Memory B cell (primary cell): ENCODE measurements at regions not wholly inside any gene's neighbourhood (a gene's known extent, or its start where the extent isn't known, plus 50 kb on each side); places are given as distances from the start of the nearest gene placed in this dataset.
"Not testable (repeated sequence)": the region's sequence is repeated elsewhere in the genome, so short reads cannot be mapped to it uniquely, and the experiment has no call there.

Experiments
- ATAC-seq: fragments of 150-1000 bp; cut with Tn5 transposase; 2 replicates; pipeline ENCODE4 v1.10.0; 2021; ENCODE audit warnings: low read depth, mild to moderate bottlenecking, moderate library complexity
- DNase-seq, 2 donors: peaks; one replicate each; pipeline ENCODE4 v3.0.0; 2022; ENCODE audit warnings: low spot score in 2 of 2
- H3K27ac Mint-ChIP-seq: one replicate; pipeline ENCODE4 v1.8.0; 2022; ENCODE audit warnings: mild to moderate bottlenecking, moderate library complexity, mixed read lengths
- H3K27me3 Mint-ChIP-seq: one replicate; pipeline ENCODE4 v1.8.0; 2022; ENCODE audit warnings: mixed read lengths
- H3K36me3 Mint-ChIP-seq: one replicate; pipeline ENCODE4 v1.8.0; 2022; ENCODE audit warnings: mild to moderate bottlenecking, mixed read lengths
- H3K4me1 Mint-ChIP-seq: one replicate; pipeline ENCODE4 v1.8.0; 2022; ENCODE audit warnings: mixed read lengths
- H3K4me3 Mint-ChIP-seq: one replicate; pipeline ENCODE4 v1.8.0; 2022; ENCODE audit warnings: mild to moderate bottlenecking, moderate library complexity, mixed read lengths
- H3K9me3 Mint-ChIP-seq: one replicate; pipeline ENCODE4 v1.8.0; 2022; ENCODE audit warnings: mixed read lengths

DNA sequence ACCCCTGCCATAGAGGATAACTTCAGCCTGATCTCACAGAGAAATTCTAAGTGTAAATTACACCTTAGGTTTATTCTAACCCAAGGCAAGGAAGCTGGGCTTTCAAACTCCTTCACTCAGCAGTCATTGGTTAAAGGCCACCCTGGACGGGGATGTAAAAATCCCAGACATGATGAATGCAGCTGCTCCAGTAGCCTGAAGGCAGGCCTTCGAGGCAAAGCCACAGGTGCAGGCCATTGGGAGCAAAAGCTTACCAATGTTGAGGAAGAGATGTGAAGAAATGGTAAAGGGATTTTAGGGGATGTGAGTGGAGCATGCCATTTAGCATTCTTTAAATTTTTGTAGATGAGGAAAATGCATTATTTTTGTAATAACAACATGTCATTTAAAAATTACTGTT, 514.4 kb downstream of the XYLT1 start:
- no peaks in the 10 kb centered on the region for H3K4me1 Mint-ChIP-seq
- H3K27me3 Mint-ChIP-seq, result peaks cover 6% of the 10 kb centered on the region
- ATAC-seq, result no peak

DNA sequence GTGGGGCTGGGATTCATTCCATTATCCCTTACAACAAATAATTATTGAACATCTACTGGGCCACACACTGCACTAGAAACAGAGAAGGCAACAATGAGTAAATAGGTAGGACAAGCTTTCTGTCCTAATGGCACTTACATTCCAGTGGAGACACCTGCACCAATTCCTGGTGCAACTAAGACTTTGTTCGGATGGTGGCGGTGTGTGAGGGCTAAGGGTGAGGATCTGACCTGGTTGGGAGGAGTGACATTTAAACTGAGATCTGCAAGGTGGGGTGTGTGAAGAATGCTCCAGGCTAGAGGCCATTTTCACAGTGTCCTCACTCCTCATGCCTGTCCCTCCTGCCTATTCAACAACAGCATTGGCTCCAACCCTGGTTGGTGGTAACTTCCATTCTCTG, 510.0 kb downstream of the XYLT1 start:
- ATAC-seq, result no peak
- Mint-ChIP-seq H3K27ac (no peak overlapping the region), H3K4me1 (no peaks in the 10 kb centered on the region), H3K27me3 (peaks cover 11% of the 10 kb centered on the region), H3K36me3 (peaks cover 3% of the 10 kb centered on the region), H3K9me3 (peaks cover 4% of the 10 kb centered on the region), H3K4me3 (no peak overlapping the region)
- no peak for DNase-seq

More for the DNA sequence above, 514.4 kb downstream of the XYLT1 start:
- H3K9me3 Mint-ChIP-seq, result no peaks in the 10 kb centered on the region
- H3K4me3 Mint-ChIP-seq, result no peak overlapping the region
- DNase-seq, result no peak
- H3K36me3 Mint-ChIP-seq, result no peaks in the 10 kb centered on the region
- no peak overlapping the region for H3K27ac Mint-ChIP-seq

DNA sequence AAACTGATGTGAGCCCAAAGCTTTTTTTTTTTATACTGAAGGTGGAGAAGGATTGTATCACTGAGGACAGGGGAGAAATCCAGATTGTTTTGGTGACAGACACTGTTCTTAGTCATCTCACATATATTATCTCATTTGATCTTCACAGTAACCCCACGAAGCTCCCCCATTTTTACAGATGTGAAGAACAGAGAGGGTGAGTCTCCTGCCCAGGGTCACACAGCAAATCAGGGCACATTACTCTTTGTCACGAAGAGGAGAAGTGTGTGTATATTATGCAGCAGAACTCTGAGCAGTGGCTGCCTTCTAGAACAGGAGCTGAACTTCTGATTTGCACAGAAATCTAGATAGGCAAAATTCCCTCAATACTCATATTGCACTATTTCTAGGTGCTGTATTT, 504.3 kb downstream of the XYLT1 start:
- no peak for DNase-seq
- no peaks in the 10 kb centered on the region for H3K4me1 Mint-ChIP-seq
- peaks cover 5% of the 10 kb centered on the region for H3K9me3 Mint-ChIP-seq
- ATAC-seq, result no peak
- peaks cover 3% of the 10 kb centered on the region for H3K36me3 Mint-ChIP-seq
- no peak overlapping the region for H3K27ac Mint-ChIP-seq
- peaks cover 8% of the 10 kb centered on the region for H3K27me3 Mint-ChIP-seq
- no peak overlapping the region for H3K4me3 Mint-ChIP-seq

DNA sequence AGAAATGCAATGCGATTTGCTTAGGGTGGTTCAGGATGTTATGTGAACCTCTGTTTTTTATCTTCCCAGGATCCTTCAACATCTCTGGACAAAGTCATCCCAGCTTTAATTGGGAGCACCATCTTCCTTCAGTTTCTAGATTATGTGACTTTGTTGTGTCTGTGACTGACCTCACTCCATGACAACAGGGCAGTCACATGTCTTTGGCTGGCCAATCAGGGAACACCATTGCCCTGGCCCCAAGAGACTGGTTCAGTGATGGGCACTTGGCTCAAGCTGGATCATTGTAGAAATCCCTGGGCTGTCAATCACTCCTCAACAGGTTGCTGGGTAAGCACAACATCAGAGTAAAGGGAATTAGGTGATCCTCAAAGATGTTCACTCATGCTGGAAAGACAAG, 499.7 kb downstream of the XYLT1 start:
- H3K4me3 Mint-ChIP-seq, result no peak overlapping the region
- H3K9me3 Mint-ChIP-seq, result peaks cover 1% of the 10 kb centered on the region

DNA sequence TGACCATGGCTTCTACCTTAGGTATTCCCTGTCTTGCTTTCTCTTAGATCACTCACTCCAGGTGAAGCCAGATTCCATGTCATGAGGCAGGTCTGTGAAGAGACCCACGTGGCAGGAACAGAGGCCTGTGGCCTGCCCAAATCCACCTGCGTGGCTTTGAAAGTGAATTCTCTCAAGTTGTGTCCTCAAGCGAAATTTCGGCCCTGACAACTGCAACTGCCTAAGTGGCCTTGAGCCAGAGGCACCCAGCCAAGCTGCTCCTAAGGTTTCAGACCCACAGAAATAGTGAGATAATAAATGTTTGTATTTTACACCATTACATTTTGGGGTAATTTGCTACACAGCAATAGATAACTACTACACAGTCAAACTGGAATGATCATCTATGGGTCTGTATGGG, 497.9 kb downstream of the XYLT1 start:
- ATAC-seq (no peak), DNase-seq (no peak)
- peaks cover 1% of the 10 kb centered on the region for H3K9me3 Mint-ChIP-seq
- H3K4me3 Mint-ChIP-seq, result no peak overlapping the region
- H3K4me1 Mint-ChIP-seq, result no peaks in the 10 kb centered on the region
- H3K27me3 Mint-ChIP-seq, result no peaks in the 10 kb centered on the region
- H3K36me3 Mint-ChIP-seq, result no peaks in the 10 kb centered on the region
- H3K27ac Mint-ChIP-seq, result no peak overlapping the region

More for the DNA sequence above, 499.7 kb downstream of the XYLT1 start:
- DNase-seq (no peak), ATAC-seq (no peak)
- H3K27ac Mint-ChIP-seq, result no peak overlapping the region
- no peaks in the 10 kb centered on the region for H3K4me1 Mint-ChIP-seq
- peaks cover 2% of the 10 kb centered on the region for H3K27me3 Mint-ChIP-seq
- H3K36me3 Mint-ChIP-seq, result no peaks in the 10 kb centered on the region

DNA sequence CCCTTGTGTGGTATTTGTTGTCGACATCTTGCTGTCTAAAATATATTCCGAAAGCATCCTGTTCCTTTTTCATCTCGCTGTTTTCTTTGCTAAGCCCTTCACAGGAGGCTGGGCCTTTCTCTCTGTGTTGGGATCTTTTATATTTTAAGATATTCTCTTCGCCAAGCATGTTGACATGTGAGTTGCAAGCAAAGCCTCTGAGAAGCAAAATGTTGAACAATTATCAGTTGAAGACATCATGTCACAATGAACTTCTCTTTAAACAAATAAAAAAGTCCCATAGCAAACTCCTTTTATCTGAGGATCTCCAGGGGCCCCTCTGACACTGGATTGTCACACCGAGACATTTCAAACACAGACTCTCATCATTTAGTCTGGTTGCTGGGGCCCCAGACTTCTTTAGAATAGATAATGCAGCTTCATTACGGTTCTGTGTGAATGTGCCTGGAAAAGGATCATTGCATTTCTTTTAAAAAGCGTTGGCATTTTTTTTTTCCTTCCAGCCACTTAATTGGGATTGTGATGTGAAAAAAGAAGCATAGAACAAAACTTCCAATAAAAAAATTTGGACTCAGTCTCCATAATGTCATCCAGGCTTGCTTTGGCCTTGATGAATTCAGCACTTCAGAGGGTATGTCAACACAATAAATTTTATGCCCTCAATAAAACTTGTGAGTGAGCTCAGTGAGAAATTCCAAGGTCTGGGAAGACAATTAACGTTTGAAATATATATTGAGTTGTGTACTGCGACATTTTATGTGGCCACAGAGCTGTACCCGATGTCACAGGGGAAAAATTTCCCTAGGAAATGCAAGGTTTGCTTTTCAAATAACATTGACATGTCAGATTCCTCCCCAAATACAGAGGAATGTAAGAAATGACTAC, 496.8 kb downstream of the XYLT1 start:
- Mint-ChIP-seq H3K4me3 (no peak overlapping the region), H3K36me3 (no peaks in the 10 kb centered on the region), H3K4me1 (no peaks in the 10 kb centered on the region), H3K9me3 (peaks cover 1% of the 10 kb centered on the region), H3K27me3 (no peaks in the 10 kb centered on the region), H3K27ac (no peak overlapping the region)
- no peak for ATAC-seq
- DNase-seq, result no peak

DNA sequence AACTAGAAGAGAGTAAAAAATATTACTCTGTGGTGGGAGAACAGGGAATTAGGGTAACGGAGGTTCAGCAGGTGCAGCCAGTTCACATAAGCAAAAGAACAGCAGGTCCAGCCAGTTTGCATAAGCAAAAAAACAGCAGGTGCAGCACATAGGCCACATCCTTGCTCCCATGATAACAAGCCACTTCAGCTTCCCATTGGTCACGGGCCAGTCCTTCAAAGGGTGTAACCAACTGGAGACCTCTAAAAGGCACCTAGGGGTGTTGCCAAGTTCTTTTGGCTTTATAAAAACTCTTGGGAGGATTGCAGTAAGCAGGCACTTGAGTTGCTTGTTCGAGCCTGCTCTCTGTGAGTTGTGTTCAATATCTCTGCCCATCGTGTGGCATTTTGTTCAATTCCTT, 488.1 kb downstream of the XYLT1 start:
- no peaks in the 10 kb centered on the region for H3K27me3 Mint-ChIP-seq
- ATAC-seq (peak; percentile 69), DNase-seq (peak in 1 of 2 donors; percentile 7)
- peaks cover 2% of the 10 kb centered on the region for H3K36me3 Mint-ChIP-seq
- peaks cover 3% of the 10 kb centered on the region for H3K9me3 Mint-ChIP-seq
- no peak overlapping the region for H3K4me3 Mint-ChIP-seq
- H3K4me1 Mint-ChIP-seq, result peaks cover 3% of the 10 kb centered on the region
- no peak overlapping the region for H3K27ac Mint-ChIP-seq

DNA sequence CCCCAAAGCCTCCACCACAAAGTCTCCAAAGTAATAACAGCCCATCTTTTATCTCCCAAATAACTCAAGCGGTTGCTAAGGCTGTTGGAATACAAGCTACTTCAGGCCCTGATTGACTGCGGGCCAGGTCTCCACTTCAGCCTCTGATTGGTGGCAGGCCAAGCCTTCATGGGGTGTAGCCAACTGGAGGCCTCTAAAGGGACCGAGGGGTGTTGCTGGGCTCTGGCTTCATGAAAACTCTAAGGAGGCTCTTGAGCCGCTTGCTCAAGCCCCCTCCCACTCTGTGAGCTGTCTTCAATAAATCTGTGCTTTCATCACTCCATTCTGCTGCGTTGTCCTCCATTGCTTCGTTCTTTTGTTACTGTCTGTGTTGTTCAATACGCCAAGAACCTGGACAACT, 487.2 kb downstream of the XYLT1 start:
- peaks cover 5% of the 10 kb centered on the region for H3K4me1 Mint-ChIP-seq
- DNase-seq (no peak), ATAC-seq (no peak)
- H3K9me3 Mint-ChIP-seq, result peaks cover 3% of the 10 kb centered on the region
- H3K27ac Mint-ChIP-seq, result no peak overlapping the region
- H3K36me3 Mint-ChIP-seq, result peaks cover 2% of the 10 kb centered on the region
- no peaks in the 10 kb centered on the region for H3K27me3 Mint-ChIP-seq
- no peak overlapping the region for H3K4me3 Mint-ChIP-seq

DNA sequence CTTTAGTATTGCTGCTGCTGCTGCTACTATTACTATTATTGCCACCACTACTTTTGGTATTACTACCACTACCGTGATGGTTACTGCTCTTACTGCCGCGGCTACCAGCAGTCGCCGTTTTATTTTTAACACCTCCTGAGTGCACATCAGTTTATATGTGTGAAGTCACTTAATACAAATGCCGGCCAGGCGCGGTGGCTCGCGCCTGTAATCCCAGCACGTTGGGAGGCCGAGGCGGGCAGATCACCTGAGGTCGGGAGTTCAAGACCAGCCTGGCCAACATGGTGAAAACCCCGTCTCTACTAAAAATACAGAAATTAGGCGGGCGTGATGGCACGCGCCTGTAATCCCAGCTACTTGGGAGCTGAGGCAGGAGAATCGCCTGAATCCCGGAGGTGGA, 486.7 kb downstream of the XYLT1 start:
- H3K4me3 Mint-ChIP-seq, H3K27ac Mint-ChIP-seq: not testable (repeated sequence)

DNA sequence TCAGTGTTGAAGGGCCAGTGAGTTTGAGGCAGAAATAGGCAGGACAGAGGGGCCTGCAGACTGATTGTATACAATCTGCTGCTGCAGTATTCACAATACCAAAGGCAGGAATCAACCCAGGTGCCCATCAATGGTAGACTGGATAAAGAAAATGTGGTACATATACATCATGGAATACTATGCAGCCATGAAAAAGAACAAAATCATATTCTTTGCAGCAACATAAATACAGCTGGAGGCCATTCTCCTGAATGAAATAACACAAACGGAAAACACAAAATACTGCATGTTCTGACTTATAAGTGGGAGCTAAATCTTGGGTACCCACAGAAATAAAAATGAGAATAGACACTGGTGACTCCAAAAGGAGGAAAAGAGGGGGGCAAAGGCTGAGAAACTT, 485.1 kb downstream of the XYLT1 start:
- Mint-ChIP-seq H3K27me3 (no peaks in the 10 kb centered on the region), H3K4me1 (peaks cover 14% of the 10 kb centered on the region), H3K36me3 (peaks cover 2% of the 10 kb centered on the region), H3K27ac (no peak overlapping the region), H3K4me3 (no peak overlapping the region), H3K9me3 (peaks cover 3% of the 10 kb centered on the region)
- DNase-seq (no peak), ATAC-seq (no peak)

More for the DNA sequence above, 486.7 kb downstream of the XYLT1 start:
- DNase-seq, H3K4me1 Mint-ChIP-seq, H3K9me3 Mint-ChIP-seq, H3K27me3 Mint-ChIP-seq, H3K36me3 Mint-ChIP-seq, ATAC-seq: not testable (repeated sequence)

DNA sequence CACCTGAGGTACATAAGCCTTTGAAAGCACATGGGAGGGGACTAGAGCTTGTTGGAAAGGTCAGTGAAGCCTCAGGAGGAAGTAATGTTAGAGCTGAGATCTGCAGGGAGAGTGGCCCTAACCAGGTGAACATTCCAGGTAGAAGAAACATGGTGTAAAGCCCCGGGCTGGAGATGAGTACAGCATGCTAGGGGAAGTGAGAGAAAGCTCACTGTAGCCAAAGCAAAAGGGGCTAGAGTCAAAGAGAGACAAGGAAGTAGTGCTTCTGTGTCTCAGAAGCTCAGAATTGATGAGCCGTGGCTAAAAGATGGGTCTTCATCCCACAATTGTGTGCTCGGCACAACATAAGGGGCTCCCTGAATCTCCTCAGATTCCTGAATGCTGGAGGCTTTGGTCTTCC, 481.8 kb downstream of the XYLT1 start:
- Mint-ChIP-seq H3K36me3 (peaks cover 2% of the 10 kb centered on the region), H3K4me1 (peaks cover 20% of the 10 kb centered on the region), H3K27me3 (no peaks in the 10 kb centered on the region), H3K9me3 (peaks cover 3% of the 10 kb centered on the region), H3K27ac (peak overlapping the region; percentile 13), H3K4me3 (no peak overlapping the region)
- ATAC-seq, result peak; percentile 76
- no peak for DNase-seq

DNA sequence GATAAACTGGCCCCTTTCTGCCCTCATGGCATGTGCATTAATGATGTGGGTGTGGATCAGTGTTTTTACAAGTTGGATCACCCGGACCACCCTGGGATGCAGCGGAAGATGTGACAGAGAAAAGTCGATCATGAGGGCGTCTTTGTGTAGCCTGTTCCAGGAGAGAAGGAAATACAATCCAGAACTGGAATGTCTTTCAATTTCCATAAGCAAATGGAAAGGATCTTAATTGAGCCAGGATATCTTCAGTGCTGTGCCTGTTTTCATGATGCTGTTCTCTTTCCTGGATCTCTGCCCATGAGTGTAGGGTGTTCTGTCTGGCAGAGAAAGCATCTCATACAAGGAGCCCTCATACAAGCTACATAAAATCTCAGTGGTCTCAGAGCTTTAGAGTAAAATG, 481.4 kb downstream of the XYLT1 start:
- H3K4me3 Mint-ChIP-seq, result no peak overlapping the region
- ATAC-seq (no peak), DNase-seq (no peak)
- H3K9me3 Mint-ChIP-seq, result peaks cover 3% of the 10 kb centered on the region
- peaks cover 21% of the 10 kb centered on the region for H3K4me1 Mint-ChIP-seq
- peaks cover 2% of the 10 kb centered on the region for H3K36me3 Mint-ChIP-seq
- peak overlapping the region; percentile 13 for H3K27ac Mint-ChIP-seq
- no peaks in the 10 kb centered on the region for H3K27me3 Mint-ChIP-seq

DNA sequence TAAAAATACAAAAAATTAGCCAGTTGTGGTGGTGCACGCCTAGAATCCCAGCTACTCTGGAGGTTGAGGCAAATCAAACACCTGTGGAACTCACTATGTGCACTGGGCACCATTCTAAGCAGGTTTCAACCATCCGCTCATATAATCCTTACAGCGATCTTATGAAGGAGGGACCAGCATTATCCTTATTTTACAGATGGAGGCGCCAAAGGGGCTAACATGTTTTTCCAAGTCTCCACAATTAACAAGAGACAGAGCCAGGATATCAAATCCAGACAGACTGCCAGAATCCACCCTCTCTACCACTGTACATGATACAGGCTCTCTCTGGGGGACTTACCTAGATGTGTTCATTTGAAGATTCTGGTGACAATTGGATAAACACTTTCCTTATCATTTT, 479.0 kb downstream of the XYLT1 start:
- Mint-ChIP-seq H3K4me1 (peaks cover 21% of the 10 kb centered on the region), H3K9me3 (no peaks in the 10 kb centered on the region), H3K27ac (peak overlapping the region; percentile 45), H3K27me3 (no peaks in the 10 kb centered on the region), H3K36me3 (no peaks in the 10 kb centered on the region), H3K4me3 (no peak overlapping the region)
- ATAC-seq, result no peak
- no peak for DNase-seq

DNA sequence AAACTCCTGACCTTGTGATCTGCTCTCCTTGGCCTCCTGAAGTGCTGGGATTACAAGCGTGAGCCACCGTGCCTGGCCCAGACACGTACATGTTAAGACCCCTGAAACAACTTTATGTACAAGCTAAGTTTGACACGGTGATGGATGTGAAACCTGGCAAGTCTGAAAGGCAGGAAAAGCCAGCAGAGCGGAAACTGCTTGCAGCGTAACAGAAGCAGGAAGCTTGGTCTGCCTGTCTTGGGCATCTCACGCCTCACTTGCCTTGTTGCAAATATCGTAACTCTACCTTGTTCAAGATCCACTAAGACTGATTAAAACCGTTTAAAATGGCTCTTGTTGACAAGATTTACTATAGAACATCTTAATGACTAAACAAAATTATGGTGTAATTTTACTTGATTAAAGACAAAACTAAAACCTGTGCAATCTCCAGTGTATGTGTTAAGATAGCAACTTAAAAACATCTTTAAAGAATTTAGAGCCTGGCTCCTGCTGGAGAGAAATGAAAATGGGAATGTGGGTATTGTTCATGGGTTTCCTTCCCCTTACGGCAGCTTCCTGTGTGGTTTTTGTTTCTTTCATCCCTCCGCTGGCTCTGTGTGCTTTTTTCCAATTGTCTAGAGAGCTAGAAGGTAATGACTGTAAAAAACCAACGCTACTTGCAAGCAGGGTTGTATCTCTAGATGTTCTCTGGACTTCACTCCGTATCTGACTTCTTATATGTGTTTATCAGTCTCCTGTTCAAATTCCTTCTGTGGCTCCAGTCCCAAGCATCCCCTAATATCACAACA, 477.6 kb downstream of the XYLT1 start:
- peak; percentile 73 for ATAC-seq
- peak overlapping the region; percentile 37 for H3K4me3 Mint-ChIP-seq
- H3K27ac Mint-ChIP-seq, result peak overlapping the region; percentile 45

More for the DNA sequence above, 477.6 kb downstream of the XYLT1 start:
- no peaks in the 10 kb centered on the region for H3K27me3 Mint-ChIP-seq
- H3K36me3 Mint-ChIP-seq, result no peaks in the 10 kb centered on the region
- H3K4me1 Mint-ChIP-seq, result peaks cover 21% of the 10 kb centered on the region
- no peak for DNase-seq
- no peaks in the 10 kb centered on the region for H3K9me3 Mint-ChIP-seq
